SK-N-SH treated with all-trans-retinoic acid at 6 μM for 48 hours (cell line): ENCODE measurements at regions not wholly inside any gene's neighbourhood (a gene's known extent, or its start where the extent isn't known, plus 50 kb on each side); places are given as distances from the start of the nearest gene placed in this dataset.

Experiments used
- ATAC-seq: fragments of 200-7000 bp; cut with Tn5 transposase; 3 replicates; pipeline ENCODE4 v1.9.1; 2020; ENCODE audit warnings: mild to moderate bottlenecking, moderate library complexity
- ARNTL ChIP-seq: fragments of 450-650 bp; formaldehyde crosslinking; IDR thresholded peaks from 2 replicates; pipeline ENCODE4 v1.5.0; 2020; ENCODE audit warnings: low read depth, mild to moderate bottlenecking, moderate library complexity, borderline replicate concordance
- BACH2 ChIP-seq: fragments of 250-450 bp; sonication (Bioruptor Pico); IDR thresholded peaks from 2 replicates; pipeline ENCODE4 v1.9.0; 2021; ENCODE audit warnings: mild to moderate bottlenecking, borderline replicate concordance
- ESRRG ChIP-seq: fragments of 250-450 bp; sonication (Bioruptor Pico); IDR thresholded peaks from 2 replicates; pipeline ENCODE4 v1.6.1; 2021; ENCODE audit warnings: mild to moderate bottlenecking
- GLIS3 ChIP-seq: fragments of 250-450 bp; sonication (Bioruptor Pico); IDR thresholded peaks from 2 replicates; pipeline ENCODE4 v1.5.0; 2020; ENCODE audit warnings: mild to moderate bottlenecking, moderate library complexity
- OSR1 ChIP-seq: fragments of 250-450 bp; sonication (Bioruptor Pico); IDR thresholded peaks from 2 replicates; pipeline ENCODE4 v1.8.0; 2022; ENCODE audit warnings: moderate library complexity, mild to moderate bottlenecking, inconsistent platforms
- PPARA ChIP-seq: fragments of 250-450 bp; sonication (Bioruptor Pico); IDR thresholded peaks from 2 replicates; pipeline ENCODE4 v1.5.0; 2020; ENCODE audit warnings: mild to moderate bottlenecking, borderline replicate concordance
- RARB ChIP-seq: fragments of 250-450 bp; sonication (Bioruptor Pico); IDR thresholded peaks from 2 replicates; pipeline ENCODE4 v1.8.0; 2021; ENCODE audit warnings: mild to moderate bottlenecking, moderate library complexity
- SNAI2 ChIP-seq: fragments of 250-450 bp; sonication (Bioruptor Pico); IDR thresholded peaks from 2 replicates; pipeline ENCODE4 v1.5.0; 2020; ENCODE audit warnings: mild to moderate bottlenecking, moderate library complexity
- TCF4 ChIP-seq: fragments of 250-450 bp; sonication (Bioruptor Pico); IDR thresholded peaks from 2 replicates; pipeline ENCODE4 v1.8.0; 2021; ENCODE audit warnings: mild to moderate bottlenecking, moderate library complexity, borderline replicate concordance
- TOX ChIP-seq: fragments of 250-450 bp; sonication (Bioruptor Pico); IDR thresholded peaks from 2 replicates; pipeline ENCODE4 v1.8.0; 2021; ENCODE audit warnings: mild to moderate bottlenecking, moderate library complexity, borderline replicate concordance
- ZC3H10 ChIP-seq: fragments of 250-450 bp; sonication (Bioruptor Pico); IDR thresholded peaks from 2 replicates; pipeline ENCODE4 v1.5.1; 2021; ENCODE audit warnings: mild to moderate bottlenecking, moderate library complexity
- ZFP3 ChIP-seq: fragments of 250-450 bp; sonication (Bioruptor Pico); IDR thresholded peaks from 2 replicates; pipeline ENCODE4 v1.5.0; 2020; ENCODE audit warnings: mild to moderate bottlenecking, moderate library complexity
- ZFP30 ChIP-seq: fragments of 450-650 bp; formaldehyde crosslinking; IDR thresholded peaks from 2 replicates; pipeline ENCODE4 v1.5.0; 2022; ENCODE audit warnings: mild to moderate bottlenecking, moderate library complexity
- ZNF565 ChIP-seq: fragments of 450-650 bp; formaldehyde crosslinking; conservative IDR thresholded peaks from 2 replicates; pipeline ENCODE4 v1.5.0; 2020; ENCODE audit warnings: low read depth, mild to moderate bottlenecking, moderate library complexity
- ZNF70 ChIP-seq: fragments of 450-650 bp; formaldehyde crosslinking; IDR thresholded peaks from 2 replicates; pipeline ENCODE4 v1.5.0; 2020; ENCODE audit warnings: mild to moderate bottlenecking, moderate library complexity
- ZNF8 ChIP-seq: fragments of 450-650 bp; formaldehyde crosslinking; IDR thresholded peaks from 2 replicates; pipeline ENCODE4 v1.5.0; 2020; ENCODE audit warnings: mild to moderate bottlenecking, moderate library complexity
- TF ChIP-seq, protein P1 (sequence below): fragments of 250-450 bp; sonication (Bioruptor Pico); IDR thresholded peaks from 2 replicates; pipeline ENCODE4 v1.5.0; 2020; ENCODE audit warnings: mild to moderate bottlenecking, moderate library complexity
- TF ChIP-seq, protein P2 (sequence below): fragments of 250-450 bp; sonication (Bioruptor Pico); IDR thresholded peaks from 2 replicates; pipeline ENCODE4 v1.8.0; 2020; ENCODE audit warnings: mild to moderate bottlenecking, moderate library complexity, borderline replicate concordance
- TF ChIP-seq, protein P3 (sequence below): fragments of 250-450 bp; sonication (Bioruptor Pico); IDR thresholded peaks from 2 replicates; pipeline ENCODE4 v1.5.1; 2020; ENCODE audit warnings: low read depth, mild to moderate bottlenecking, moderate library complexity
- TF ChIP-seq, protein P4 (sequence below): fragments of 250-450 bp; sonication (Bioruptor Pico); IDR thresholded peaks from 2 replicates; pipeline ENCODE4 v1.8.0; 2021; ENCODE audit warnings: low read depth, mild to moderate bottlenecking, moderate library complexity, borderline replicate concordance
- TF ChIP-seq, protein P5 (sequence below): fragments of 250-450 bp; sonication (Bioruptor Pico); IDR thresholded peaks from 2 replicates; pipeline ENCODE4 v1.5.1; 2021; ENCODE audit warnings: mild to moderate bottlenecking, moderate library complexity

DNA sequence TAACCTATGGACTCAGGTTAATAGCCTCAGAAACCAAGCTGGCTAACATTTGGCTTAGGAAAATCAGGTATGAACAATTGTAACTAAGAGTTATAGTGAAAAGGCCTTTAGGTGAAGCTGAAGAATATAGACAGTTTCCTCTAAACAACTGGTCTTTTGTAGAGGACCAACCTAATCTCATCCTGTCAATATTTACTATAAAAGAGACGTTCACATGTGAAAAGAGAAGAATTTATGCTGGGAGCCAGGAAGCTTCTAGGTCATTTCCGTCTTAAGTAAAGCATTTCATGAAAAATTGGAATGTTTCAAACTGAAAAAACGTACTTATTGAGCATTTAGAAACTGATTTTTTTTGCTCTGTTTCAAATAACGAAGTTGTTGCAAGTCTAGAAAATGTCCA is 764.3 kb upstream of the GOLIM4 start:
- no peak for ATAC-seq
- no peak for TF ChIP-seq TOX (CRISPR knock-in tag)
- no peak for TF ChIP-seq ARNTL (CRISPR knock-in tag)
- no peak for TF ChIP-seq ZC3H10 (CRISPR knock-in tag)
- no peak for TF ChIP-seq PPARA (CRISPR knock-in tag)
- TF ChIP-seq, protein P1, sequence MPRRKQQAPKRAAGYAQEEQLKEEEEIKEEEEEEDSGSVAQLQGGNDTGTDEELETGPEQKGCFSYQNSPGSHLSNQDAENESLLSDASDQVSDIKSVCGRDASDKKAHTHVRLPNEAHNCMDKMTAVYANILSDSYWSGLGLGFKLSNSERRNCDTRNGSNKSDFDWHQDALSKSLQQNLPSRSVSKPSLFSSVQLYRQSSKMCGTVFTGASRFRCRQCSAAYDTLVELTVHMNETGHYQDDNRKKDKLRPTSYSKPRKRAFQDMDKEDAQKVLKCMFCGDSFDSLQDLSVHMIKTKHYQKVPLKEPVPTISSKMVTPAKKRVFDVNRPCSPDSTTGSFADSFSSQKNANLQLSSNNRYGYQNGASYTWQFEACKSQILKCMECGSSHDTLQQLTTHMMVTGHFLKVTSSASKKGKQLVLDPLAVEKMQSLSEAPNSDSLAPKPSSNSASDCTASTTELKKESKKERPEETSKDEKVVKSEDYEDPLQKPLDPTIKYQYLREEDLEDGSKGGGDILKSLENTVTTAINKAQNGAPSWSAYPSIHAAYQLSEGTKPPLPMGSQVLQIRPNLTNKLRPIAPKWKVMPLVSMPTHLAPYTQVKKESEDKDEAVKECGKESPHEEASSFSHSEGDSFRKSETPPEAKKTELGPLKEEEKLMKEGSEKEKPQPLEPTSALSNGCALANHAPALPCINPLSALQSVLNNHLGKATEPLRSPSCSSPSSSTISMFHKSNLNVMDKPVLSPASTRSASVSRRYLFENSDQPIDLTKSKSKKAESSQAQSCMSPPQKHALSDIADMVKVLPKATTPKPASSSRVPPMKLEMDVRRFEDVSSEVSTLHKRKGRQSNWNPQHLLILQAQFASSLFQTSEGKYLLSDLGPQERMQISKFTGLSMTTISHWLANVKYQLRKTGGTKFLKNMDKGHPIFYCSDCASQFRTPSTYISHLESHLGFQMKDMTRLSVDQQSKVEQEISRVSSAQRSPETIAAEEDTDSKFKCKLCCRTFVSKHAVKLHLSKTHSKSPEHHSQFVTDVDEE (CRISPR knock-in tag) = no peak
- no peak for TF ChIP-seq ZNF8 (CRISPR knock-in tag)
- TF ChIP-seq OSR1 (CRISPR knock-in tag) = no peak
- no peak for TF ChIP-seq ZNF565
- TF ChIP-seq, protein P2, sequence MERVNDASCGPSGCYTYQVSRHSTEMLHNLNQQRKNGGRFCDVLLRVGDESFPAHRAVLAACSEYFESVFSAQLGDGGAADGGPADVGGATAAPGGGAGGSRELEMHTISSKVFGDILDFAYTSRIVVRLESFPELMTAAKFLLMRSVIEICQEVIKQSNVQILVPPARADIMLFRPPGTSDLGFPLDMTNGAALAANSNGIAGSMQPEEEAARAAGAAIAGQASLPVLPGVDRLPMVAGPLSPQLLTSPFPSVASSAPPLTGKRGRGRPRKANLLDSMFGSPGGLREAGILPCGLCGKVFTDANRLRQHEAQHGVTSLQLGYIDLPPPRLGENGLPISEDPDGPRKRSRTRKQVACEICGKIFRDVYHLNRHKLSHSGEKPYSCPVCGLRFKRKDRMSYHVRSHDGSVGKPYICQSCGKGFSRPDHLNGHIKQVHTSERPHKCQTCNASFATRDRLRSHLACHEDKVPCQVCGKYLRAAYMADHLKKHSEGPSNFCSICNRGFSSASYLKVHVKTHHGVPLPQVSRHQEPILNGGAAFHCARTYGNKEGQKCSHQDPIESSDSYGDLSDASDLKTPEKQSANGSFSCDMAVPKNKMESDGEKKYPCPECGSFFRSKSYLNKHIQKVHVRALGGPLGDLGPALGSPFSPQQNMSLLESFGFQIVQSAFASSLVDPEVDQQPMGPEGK (CRISPR knock-in tag) = no peak
- no peak for TF ChIP-seq RARB (CRISPR knock-in tag)
- no peak for TF ChIP-seq BACH2 (CRISPR knock-in tag)
- TF ChIP-seq, all 23 proteins: peak for 0

DNA sequence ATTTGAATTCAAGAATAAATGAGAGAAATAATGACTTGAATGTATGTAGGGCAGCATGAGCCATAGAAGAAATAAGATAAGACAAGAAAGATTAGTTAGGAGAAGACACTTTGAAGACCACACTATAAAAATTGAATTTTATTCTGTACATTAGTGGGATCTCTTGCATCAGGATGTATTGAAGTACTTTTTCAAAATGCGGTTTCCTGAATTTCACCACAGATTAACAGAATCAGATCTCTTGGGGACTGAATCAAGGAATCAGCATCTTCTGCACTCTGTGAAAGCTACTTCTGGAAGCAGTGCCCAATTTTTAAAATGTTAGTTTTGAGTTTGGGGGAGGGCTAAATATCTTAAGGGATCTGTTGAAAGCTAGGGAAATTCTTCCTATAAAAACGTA is 763.9 kb upstream of the GOLIM4 start:
- ATAC-seq = no peak
- TF ChIP-seq RARB (CRISPR knock-in tag) = no peak
- no peak for TF ChIP-seq GLIS3 (CRISPR knock-in tag)
- TF ChIP-seq ESRRG (CRISPR knock-in tag) = no peak

DNA sequence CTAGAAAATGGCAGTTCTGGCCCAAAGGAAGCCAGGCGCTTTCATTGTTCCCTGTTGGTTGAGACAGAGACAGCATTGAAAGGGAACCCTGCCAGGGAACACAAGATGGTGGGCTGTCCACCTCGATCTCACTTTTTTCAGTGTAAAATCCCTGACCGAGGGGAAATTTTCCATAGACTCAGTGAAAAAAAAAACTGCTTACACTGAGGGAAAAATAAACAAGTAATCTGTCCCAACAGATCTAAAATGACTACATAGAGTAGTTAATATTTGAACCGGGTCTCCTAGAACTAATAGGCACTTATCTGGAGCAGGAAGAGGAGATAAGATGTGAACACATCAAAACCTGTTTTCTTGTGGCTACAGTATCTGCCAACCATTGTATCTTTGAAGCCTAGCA is 763.4 kb upstream of the GOLIM4 start:
- TF ChIP-seq BACH2 (CRISPR knock-in tag) = no peak
- TF ChIP-seq SNAI2 (CRISPR knock-in tag) = no peak
- no peak for TF ChIP-seq ZFP30
- no peak for TF ChIP-seq TCF4 (CRISPR knock-in tag)
- TF ChIP-seq, protein P3, sequence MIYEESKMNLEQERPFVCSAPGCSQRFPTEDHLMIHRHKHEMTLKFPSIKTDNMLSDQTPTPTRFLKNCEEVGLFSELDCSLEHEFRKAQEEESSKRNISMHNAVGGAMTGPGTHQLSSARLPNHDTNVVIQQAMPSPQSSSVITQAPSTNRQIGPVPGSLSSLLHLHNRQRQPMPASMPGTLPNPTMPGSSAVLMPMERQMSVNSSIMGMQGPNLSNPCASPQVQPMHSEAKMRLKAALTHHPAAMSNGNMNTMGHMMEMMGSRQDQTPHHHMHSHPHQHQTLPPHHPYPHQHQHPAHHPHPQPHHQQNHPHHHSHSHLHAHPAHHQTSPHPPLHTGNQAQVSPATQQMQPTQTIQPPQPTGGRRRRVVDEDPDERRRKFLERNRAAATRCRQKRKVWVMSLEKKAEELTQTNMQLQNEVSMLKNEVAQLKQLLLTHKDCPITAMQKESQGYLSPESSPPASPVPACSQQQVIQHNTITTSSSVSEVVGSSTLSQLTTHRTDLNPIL (CRISPR knock-in tag) = no peak
- TF ChIP-seq, protein P4, sequence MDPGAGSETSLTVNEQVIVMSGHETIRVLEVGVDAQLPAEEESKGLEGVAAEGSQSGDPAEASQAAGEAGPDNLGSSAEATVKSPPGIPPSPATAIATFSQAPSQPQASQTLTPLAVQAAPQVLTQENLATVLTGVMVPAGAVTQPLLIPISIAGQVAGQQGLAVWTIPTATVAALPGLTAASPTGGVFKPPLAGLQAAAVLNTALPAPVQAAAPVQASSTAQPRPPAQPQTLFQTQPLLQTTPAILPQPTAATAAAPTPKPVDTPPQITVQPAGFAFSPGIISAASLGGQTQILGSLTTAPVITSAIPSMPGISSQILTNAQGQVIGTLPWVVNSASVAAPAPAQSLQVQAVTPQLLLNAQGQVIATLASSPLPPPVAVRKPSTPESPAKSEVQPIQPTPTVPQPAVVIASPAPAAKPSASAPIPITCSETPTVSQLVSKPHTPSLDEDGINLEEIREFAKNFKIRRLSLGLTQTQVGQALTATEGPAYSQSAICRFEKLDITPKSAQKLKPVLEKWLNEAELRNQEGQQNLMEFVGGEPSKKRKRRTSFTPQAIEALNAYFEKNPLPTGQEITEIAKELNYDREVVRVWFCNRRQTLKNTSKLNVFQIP = no peak
- TF ChIP-seq ESRRG (CRISPR knock-in tag) = no peak
- no peak for TF ChIP-seq ARNTL (CRISPR knock-in tag)
- no peak for TF ChIP-seq ZNF8 (CRISPR knock-in tag)
- TF ChIP-seq ZC3H10 (CRISPR knock-in tag) = no peak
- TF ChIP-seq, protein P5, sequence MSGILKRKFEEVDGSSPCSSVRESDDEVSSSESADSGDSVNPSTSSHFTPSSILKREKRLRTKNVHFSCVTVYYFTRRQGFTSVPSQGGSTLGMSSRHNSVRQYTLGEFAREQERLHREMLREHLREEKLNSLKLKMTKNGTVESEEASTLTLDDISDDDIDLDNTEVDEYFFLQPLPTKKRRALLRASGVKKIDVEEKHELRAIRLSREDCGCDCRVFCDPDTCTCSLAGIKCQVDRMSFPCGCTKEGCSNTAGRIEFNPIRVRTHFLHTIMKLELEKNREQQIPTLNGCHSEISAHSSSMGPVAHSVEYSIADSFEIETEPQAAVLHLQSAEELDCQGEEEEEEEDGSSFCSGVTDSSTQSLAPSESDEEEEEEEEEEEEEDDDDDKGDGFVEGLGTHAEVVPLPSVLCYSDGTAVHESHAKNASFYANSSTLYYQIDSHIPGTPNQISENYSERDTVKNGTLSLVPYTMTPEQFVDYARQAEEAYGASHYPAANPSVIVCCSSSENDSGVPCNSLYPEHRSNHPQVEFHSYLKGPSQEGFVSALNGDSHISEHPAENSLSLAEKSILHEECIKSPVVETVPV (CRISPR knock-in tag) = no peak
- TF ChIP-seq OSR1 (CRISPR knock-in tag) = no peak
- no peak for TF ChIP-seq ZFP3 (CRISPR knock-in tag)
- TF ChIP-seq PPARA (CRISPR knock-in tag) = no peak
- TF ChIP-seq RARB (CRISPR knock-in tag) = no peak
- TF ChIP-seq ZNF70 (CRISPR knock-in tag) = no peak
- TF ChIP-seq TOX (CRISPR knock-in tag) = no peak
- ATAC-seq = no peak
